ENCODE measurements at regions not wholly inside any gene's neighbourhood (a gene's known extent, or its start where the extent isn't known, plus 50 kb on each side); places are given as distances from the start of the nearest gene placed in this dataset.

GRCh38 chr13:99736541-99736940, 235.0 kb downstream of the ZIC5 start:
- Histone ChIP-seq H3K4me3 (ENCODE audit: low read length, poor library complexity, severe bottlenecking) (no peak overlapping the region), H3K9me2 (replicated peaks; ENCODE audit: low read depth, low read length) (no peaks in the 10 kb centered on the region), H3F3A (ENCODE audit: low read depth) (no peaks in the 10 kb centered on the region), H3K9me3 (ENCODE audit: insufficient read depth, low read depth, low read length) (no peaks in the 10 kb centered on the region), H3K27me3 (ENCODE audit: insufficient read depth, low read length, poor library complexity, severe bottlenecking) (no peaks in the 10 kb centered on the region), H3K4me1 (ENCODE audit: insufficient read depth, low read length, poor library complexity, severe bottlenecking) (peaks cover 36% of the 10 kb centered on the region), H3K36me3 (ENCODE audit: insufficient read depth, low read length) (no peaks in the 10 kb centered on the region), H2AFZ (ENCODE audit: low read length) (no peak overlapping the region), H3K4me2 (ENCODE audit: low read depth, low read length, poor library complexity, severe bottlenecking) (no peak overlapping the region), H3K79me2 (ENCODE audit: insufficient read depth, low read length) (no peaks in the 10 kb centered on the region), H4K20me1 (ENCODE audit: insufficient read depth, low read length, poor library complexity, severe bottlenecking) (no peaks in the 10 kb centered on the region), H3K9ac (ENCODE audit: low read depth, low read length, poor library complexity, severe bottlenecking) (no peak overlapping the region)
- TF ChIP-seq CTCF (conservative IDR thresholded peaks at IDR 0.05; ENCODE audit: low read length) (no peak), EZH2phosphoT487 (IDR thresholded peaks at IDR 0.05; ENCODE audit: borderline replicate concordance) (no peak)

GRCh38 chr13:99734013-99734693, 232.9 kb downstream of the TM9SF2 start:
- H4K20me1 ChIP-seq (ENCODE audit: insufficient read depth, low read length, poor library complexity, severe bottlenecking), result no peaks in the 10 kb centered on the region
- H3K79me2 ChIP-seq (ENCODE audit: insufficient read depth, low read length), result no peaks in the 10 kb centered on the region
- no peaks in the 10 kb centered on the region for H3K27me3 ChIP-seq (ENCODE audit: insufficient read depth, low read length, poor library complexity, severe bottlenecking)
- H3K36me3 ChIP-seq (ENCODE audit: insufficient read depth, low read length), result no peaks in the 10 kb centered on the region
- H3K4me2 ChIP-seq (ENCODE audit: low read depth, low read length, poor library complexity, severe bottlenecking), result no peak overlapping the region
- H2AFZ ChIP-seq (ENCODE audit: low read length), result no peak overlapping the region
- no peaks in the 10 kb centered on the region for H3K9me3 ChIP-seq (ENCODE audit: insufficient read depth, low read depth, low read length)
- H3K9me2 ChIP-seq (replicated peaks; ENCODE audit: low read depth, low read length), result no peaks in the 10 kb centered on the region
- TF ChIP-seq CTCF (conservative IDR thresholded peaks at IDR 0.05; ENCODE audit: low read length) (no peak), EZH2phosphoT487 (IDR thresholded peaks at IDR 0.05; ENCODE audit: borderline replicate concordance) (no peak)
- H3K9ac ChIP-seq (ENCODE audit: low read depth, low read length, poor library complexity, severe bottlenecking), result no peak overlapping the region
- H3K4me1 ChIP-seq (ENCODE audit: insufficient read depth, low read length, poor library complexity, severe bottlenecking), result peaks cover 22% of the 10 kb centered on the region
- H3K4me3 ChIP-seq (ENCODE audit: low read length, poor library complexity, severe bottlenecking), result no peak overlapping the region
- H3F3A ChIP-seq (ENCODE audit: low read depth), result no peaks in the 10 kb centered on the region

- H3K27me3 ChIP-seq (ENCODE audit: insufficient read depth, low read length, poor library complexity, severe bottlenecking), result no peaks in the 10 kb centered on the region
- no peak for TF ChIP-seq CTCF (conservative IDR thresholded peaks at IDR 0.05; ENCODE audit: low read length)
- no peak for TF ChIP-seq EZH2phosphoT487 (IDR thresholded peaks at IDR 0.05; ENCODE audit: borderline replicate concordance)
- H3K4me3 ChIP-seq (ENCODE audit: low read length, poor library complexity, severe bottlenecking), result no peak overlapping the region
- H3K4me2 ChIP-seq (ENCODE audit: low read depth, low read length, poor library complexity, severe bottlenecking), result no peak overlapping the region
- no peaks in the 10 kb centered on the region for H3K9me2 ChIP-seq (replicated peaks; ENCODE audit: low read depth, low read length)
- no peaks in the 10 kb centered on the region for H4K20me1 ChIP-seq (ENCODE audit: insufficient read depth, low read length, poor library complexity, severe bottlenecking)
- H3K9me3 ChIP-seq (ENCODE audit: insufficient read depth, low read depth, low read length), result no peaks in the 10 kb centered on the region
- no peak overlapping the region for H2AFZ ChIP-seq (ENCODE audit: low read length)
- no peaks in the 10 kb centered on the region for H3F3A ChIP-seq (ENCODE audit: low read depth)
- H3K9ac ChIP-seq (ENCODE audit: low read depth, low read length, poor library complexity, severe bottlenecking), result no peak overlapping the region
- H3K36me3 ChIP-seq (ENCODE audit: insufficient read depth, low read length), result no peaks in the 10 kb centered on the region
- no peaks in the 10 kb centered on the region for H3K79me2 ChIP-seq (ENCODE audit: insufficient read depth, low read length)
- H3K4me1 ChIP-seq (ENCODE audit: insufficient read depth, low read length, poor library complexity, severe bottlenecking), result peaks cover 14% of the 10 kb centered on the region
Measured at GRCh38 chr13:99733346-99733745, 232.1 kb downstream of the TM9SF2 start.

Measured in Loucy (cell line).